ENCODE measurements at regions not wholly inside any gene's neighbourhood (a gene's known extent, or its start where the extent isn't known, plus 50 kb on each side); places are given as distances from the start of the nearest gene placed in this dataset.
A peak's percentile ranks its signal among the peaks of the same experiment; 100 is the strongest.
"Not testable (repeated sequence)": the region's sequence is repeated elsewhere in the genome, so short reads cannot be mapped to it uniquely, and the experiment has no call there.

GRCh38 chr3:18586076-18586475 is 160.9 kb upstream of the SATB1 start:
- DNase-seq, result no peak

- DNase-seq, result no peak
Observed at GRCh38 chr3:18585004-18585968, 160.1 kb upstream of the SATB1 start.

GRCh38 chr3:18580268-18580667 is 155.1 kb upstream of the SATB1 start:
- DNase-seq, result peak; percentile 1

- DNase-seq, result no peak
Observed at GRCh38 chr3:18579661-18580060, 154.5 kb upstream of the SATB1 start.

GRCh38 chr3:18575573-18575972 is 150.4 kb upstream of the SATB1 start:
- DNase-seq, result no peak

GRCh38 chr3:18572809-18573208 is 147.7 kb upstream of the SATB1 start:
- DNase-seq, result no peak

- DNase-seq, result no peak
Observed at GRCh38 chr3:18567293-18567692, 142.2 kb upstream of the SATB1 start.

GRCh38 chr3:18562364-18563154 is 137.4 kb upstream of the SATB1 start:
- DNase-seq, result no peak

- DNase-seq, result peak; percentile 1
Observed at GRCh38 chr3:18559331-18559842, 134.2 kb upstream of the SATB1 start.

- no peak for DNase-seq
Observed at GRCh38 chr3:18558507-18558906, 133.4 kb upstream of the SATB1 start.

- no peak for DNase-seq
Observed at GRCh38 chr3:18557216-18557615, 132.1 kb upstream of the SATB1 start.

GRCh38 chr3:18556503-18557135 is 131.5 kb upstream of the SATB1 start:
- DNase-seq, result no peak

GRCh38 chr3:18556001-18556408 is 130.9 kb upstream of the SATB1 start:
- DNase-seq, result no peak

GRCh38 chr3:18552579-18553105 is 127.5 kb upstream of the SATB1 start:
- not testable (repeated sequence) for DNase-seq

GRCh38 chr3:18546632-18547031 is 121.5 kb upstream of the SATB1 start:
- no peak for DNase-seq

GRCh38 chr3:18544146-18544545 is 119.0 kb upstream of the SATB1 start:
- DNase-seq, result no peak

- DNase-seq, result no peak
Observed at GRCh38 chr3:18538463-18539230, 113.5 kb upstream of the SATB1 start.

- no peak for DNase-seq
Observed at GRCh38 chr3:18533039-18533438, 107.9 kb upstream of the SATB1 start.

GRCh38 chr3:18531662-18532061 is 106.5 kb upstream of the SATB1 start:
- no peak for DNase-seq

GRCh38 chr3:18529631-18530030 is 104.5 kb upstream of the SATB1 start:
- no peak for DNase-seq

- no peak for DNase-seq
Observed at GRCh38 chr3:18527691-18528090, 102.6 kb upstream of the SATB1 start.

- DNase-seq, result no peak
Observed at GRCh38 chr3:18526667-18527066, 101.5 kb upstream of the SATB1 start.

All from NCI-H2227 treated with DMSO at 0.1 percent for 48 hours (cell line).